GM10266 (cell line): ENCODE measurements at regions not wholly inside any gene's neighbourhood (a gene's known extent, or its start where the extent isn't known, plus 50 kb on each side); places are given as distances from the start of the nearest gene placed in this dataset.

ENCODE experiments used
- DNase-seq: peaks from one replicate; pipeline ENCODE4 v3.0.0; 2012; ENCODE audit errors: extremely low spot score
- CTCF ChIP-seq: IDR thresholded peaks from 2 replicates; pipeline ENCODE4 v1.5.1; 2012; ENCODE audit warnings: mild to moderate bottlenecking, low read depth; ENCODE audit not compliant: control insufficient read depth, insufficient read depth; ENCODE audit errors: missing control alignments

GRCh38 chr5:88937406-88937805 lies 54.4 kb upstream of the MEF2C start:
- DNase-seq, result no peak
- TF ChIP-seq CTCF, result no peak

- no peak for DNase-seq
- TF ChIP-seq CTCF, result no peak
Observed at GRCh38 chr5:88934439-88934838, 51.5 kb upstream of the MEF2C start.
